ENCODE measurements at regions not wholly inside any gene's neighbourhood (a gene's known extent, or its start where the extent isn't known, plus 50 kb on each side); places are given as distances from the start of the nearest gene placed in this dataset.

- TF ChIP-seq, protein P1, sequence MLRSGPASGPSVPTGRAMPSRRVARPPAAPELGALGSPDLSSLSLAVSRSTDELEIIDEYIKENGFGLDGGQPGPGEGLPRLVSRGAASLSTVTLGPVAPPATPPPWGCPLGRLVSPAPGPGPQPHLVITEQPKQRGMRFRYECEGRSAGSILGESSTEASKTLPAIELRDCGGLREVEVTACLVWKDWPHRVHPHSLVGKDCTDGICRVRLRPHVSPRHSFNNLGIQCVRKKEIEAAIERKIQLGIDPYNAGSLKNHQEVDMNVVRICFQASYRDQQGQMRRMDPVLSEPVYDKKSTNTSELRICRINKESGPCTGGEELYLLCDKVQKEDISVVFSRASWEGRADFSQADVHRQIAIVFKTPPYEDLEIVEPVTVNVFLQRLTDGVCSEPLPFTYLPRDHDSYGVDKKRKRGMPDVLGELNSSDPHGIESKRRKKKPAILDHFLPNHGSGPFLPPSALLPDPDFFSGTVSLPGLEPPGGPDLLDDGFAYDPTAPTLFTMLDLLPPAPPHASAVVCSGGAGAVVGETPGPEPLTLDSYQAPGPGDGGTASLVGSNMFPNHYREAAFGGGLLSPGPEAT (IDR thresholded peaks at IDR 0.05; ENCODE audit: low read depth), result no peak
- TF ChIP-seq CTCF (IDR thresholded peaks at IDR 0.05 in 2 of 3, conservative IDR thresholded peaks at IDR 0.05 in 1 of 3; ENCODE audit: control insufficient read depth in 2 of 3, extremely low read depth in 1 of 3, insufficient read depth in 1 of 3, low read depth in 3 of 3, low read length in 3 of 3), result no peak
- no peak for TF ChIP-seq SIX5 (IDR thresholded peaks at IDR 0.05; ENCODE audit: low read depth, low read length, severe bottlenecking)
- TF ChIP-seq MYB (IDR thresholded peaks at IDR 0.05; ENCODE audit: borderline replicate concordance, low read depth, low read length), result no peak
- TF ChIP-seq PBX3 (IDR thresholded peaks at IDR 0.05; ENCODE audit: insufficient replicate concordance, low read depth, low read length), result no peak
- no peak for TF ChIP-seq YY1 (IDR thresholded peaks at IDR 0.05; ENCODE audit: low read depth, low read length)
- no peak for TF ChIP-seq EED (IDR thresholded peaks at IDR 0.05; ENCODE audit: low read depth)
- TF ChIP-seq, protein P2, sequence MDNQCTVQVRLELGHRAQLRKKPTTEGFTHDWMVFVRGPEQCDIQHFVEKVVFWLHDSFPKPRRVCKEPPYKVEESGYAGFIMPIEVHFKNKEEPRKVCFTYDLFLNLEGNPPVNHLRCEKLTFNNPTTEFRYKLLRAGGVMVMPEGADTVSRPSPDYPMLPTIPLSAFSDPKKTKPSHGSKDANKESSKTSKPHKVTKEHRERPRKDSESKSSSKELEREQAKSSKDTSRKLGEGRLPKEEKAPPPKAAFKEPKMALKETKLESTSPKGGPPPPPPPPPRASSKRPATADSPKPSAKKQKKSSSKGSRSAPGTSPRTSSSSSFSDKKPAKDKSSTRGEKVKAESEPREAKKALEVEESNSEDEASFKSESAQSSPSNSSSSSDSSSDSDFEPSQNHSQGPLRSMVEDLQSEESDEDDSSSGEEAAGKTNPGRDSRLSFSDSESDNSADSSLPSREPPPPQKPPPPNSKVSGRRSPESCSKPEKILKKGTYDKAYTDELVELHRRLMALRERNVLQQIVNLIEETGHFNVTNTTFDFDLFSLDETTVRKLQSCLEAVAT (IDR thresholded peaks at IDR 0.05), result no peak
- TF ChIP-seq RAD51 (IDR thresholded peaks at IDR 0.05), result no peak
- TF ChIP-seq HDGF (IDR thresholded peaks at IDR 0.05), result no peak
- no peak for TF ChIP-seq SREBF2 (IDR thresholded peaks at IDR 0.05; ENCODE audit: low read length)
- intact Hi-C loops (cut with micrococcal nuclease; ENCODE audit: unreplicated experiment) (no loop called here), in situ Hi-C loops (cut with MboI) (no loop called here)
- H4K20me1 ChIP-seq (ENCODE audit: control insufficient read depth, insufficient read depth), result no peaks in the 10 kb centered on the region
- H3K27me3 ChIP-seq (replicated peaks in 1 of 2; ENCODE audit: control insufficient read depth in 2 of 2, insufficient read depth in 2 of 2, low read length in 1 of 2), result no peaks in the 10 kb centered on the region; a peak in 1 of 4 replicates
- ChIA-PET RAD21 (ENCODE audit: unreplicated experiment) (no interaction called here), POLR2A (interaction anchor here (0.5 kb wide), 1 partner anchor 253 kb away, joined by 4 read pairs; no protein-coding TSS in a partner anchor), CTCF (no interaction called here), SMC1A (ENCODE audit: uncharacterized antibody, unreplicated experiment) (no interaction called here)
- H3K4me2 ChIP-seq (ENCODE audit: control insufficient read depth, insufficient read depth), result no peak overlapping the region
- no peaks in the 10 kb centered on the region for H3K79me2 ChIP-seq (ENCODE audit: control insufficient read depth, insufficient read depth, low read length)
- peaks cover 7% of the 10 kb centered on the region for H3K4me1 ChIP-seq (ENCODE audit: control insufficient read depth, insufficient read depth, low read length)
- no peak overlapping the region for H3K4me3 ChIP-seq
- no peak overlapping the region for H3K27ac ChIP-seq (ENCODE audit: control insufficient read depth, insufficient read depth)
- no peaks in the 10 kb centered on the region for H3K36me3 ChIP-seq (ENCODE audit: control insufficient read depth in 2 of 2, insufficient read depth in 2 of 2, low read length in 1 of 2)
- ATAC-seq, result no peak
- no peaks in the 10 kb centered on the region for H3K9me3 ChIP-seq (replicated peaks; ENCODE audit: control insufficient read depth, insufficient read depth, low read length)
- 56% methylated on average over 24 of the region's 24 CpGs for WGBS (ENCODE audit: insufficient coverage, insufficient replicate concordance, low lambda C conversion rate, missing lambda C conversion rate)
- no TSS peak for BruUV-seq (replicated peaks)
- no peak overlapping the region for H3K9ac ChIP-seq (ENCODE audit: control insufficient read depth, insufficient read depth, low read length)
- H2AFZ ChIP-seq (ENCODE audit: control insufficient read depth, low read depth, low read length), result no peak overlapping the region
- no peak for DNase-seq (ENCODE audit: low read depth, low spot score)
- no peak for FAIRE-seq
Observed at GRCh38 chr11:69968396-69969347, 109.4 kb upstream of the ANO1 start.

Data from GM12878 (cell line).